ACHN (cell line): ENCODE measurements at regions not wholly inside any gene's neighbourhood (a gene's known extent, or its start where the extent isn't known, plus 50 kb on each side); places are given as distances from the start of the nearest gene placed in this dataset.

Experiments
- DNase-seq: peaks from one replicate; pipeline ENCODE4 v3.0.0-alpha.2; 2015
- in situ Hi-C: cut with HindIII; loops from 2 replicates; pipeline ENCODE4 v1.10.0; 2017; ENCODE audit warnings: low sequenced_read_pairs, low pct_ligation_motif_present, low pct_unique_long_range_greater_than_20kb

GRCh38 chr4:56245547-56246232 lies 141.6 kb downstream of the AASDH start:
- DNase-seq = no peak

GRCh38 chr4:56244681-56245080 lies 142.6 kb downstream of the AASDH start:
- in situ Hi-C loops = no loop called here
- DNase-seq = no peak

More at GRCh38 chr4:56245547-56246232, 141.6 kb downstream of the AASDH start:
- in situ Hi-C loops = no loop called here

- no peak for DNase-seq
- in situ Hi-C loops = no loop called here
Measured at GRCh38 chr4:56243107-56243506, 144.2 kb downstream of the AASDH start.

GRCh38 chr4:56241500-56241899 lies 145.8 kb downstream of the AASDH start:
- DNase-seq = no peak
- in situ Hi-C loops = no loop called here

GRCh38 chr4:56240554-56241174 lies 146.6 kb downstream of the AASDH start:
- in situ Hi-C loops = no loop called here
- DNase-seq = no peak

GRCh38 chr4:56238251-56238650 lies 149.0 kb downstream of the AASDH start:
- in situ Hi-C loops = no loop called here
- DNase-seq = no peak

GRCh38 chr4:56235725-56236124 lies 151.6 kb downstream of the AASDH start:
- in situ Hi-C loops = no loop called here
- DNase-seq = no peak

- no peak for DNase-seq
- in situ Hi-C loops = no loop called here
Measured at GRCh38 chr4:56235011-56235410, 152.3 kb downstream of the AASDH start.

GRCh38 chr4:56234098-56234497 lies 153.2 kb downstream of the AASDH start:
- DNase-seq = no peak
- in situ Hi-C loops = no loop called here

GRCh38 chr4:56231410-56231809 lies 155.9 kb downstream of the AASDH start:
- DNase-seq = no peak
- in situ Hi-C loops = no loop called here

GRCh38 chr4:56229947-56230346 lies 157.3 kb downstream of the AASDH start:
- in situ Hi-C loops = no loop called here
- DNase-seq = no peak

- no peak for DNase-seq
- in situ Hi-C loops = no loop called here
Measured at GRCh38 chr4:56227301-56227835, 159.9 kb downstream of the AASDH start.

- DNase-seq = no peak
- in situ Hi-C loops = no loop called here
Measured at GRCh38 chr4:56226579-56226978, 160.7 kb downstream of the AASDH start.

GRCh38 chr4:56224641-56225040 lies 162.7 kb downstream of the AASDH start:
- in situ Hi-C loops = no loop called here
- DNase-seq = no peak

- no peak for DNase-seq
Measured at GRCh38 chr4:56222514-56222913, 164.8 kb downstream of the AASDH start.

GRCh38 chr4:56220261-56220660 lies 167.0 kb downstream of the AASDH start:
- DNase-seq = no peak
- in situ Hi-C loops = no loop called here

More at GRCh38 chr4:56222514-56222913, 164.8 kb downstream of the AASDH start:
- in situ Hi-C loops = no loop called here

GRCh38 chr4:56219447-56219846 lies 167.8 kb downstream of the AASDH start:
- in situ Hi-C loops = no loop called here

GRCh38 chr4:56218230-56218895 lies 168.9 kb downstream of the AASDH start:
- no peak for DNase-seq
- in situ Hi-C loops = no loop called here

More at GRCh38 chr4:56219447-56219846, 167.8 kb downstream of the AASDH start:
- no peak for DNase-seq

- in situ Hi-C loops = no loop called here
- no peak for DNase-seq
Measured at GRCh38 chr4:56217343-56217890, 169.9 kb downstream of the AASDH start.
